ENCODE measurements at regions not wholly inside any gene's neighbourhood (a gene's known extent, or its start where the extent isn't known, plus 50 kb on each side); places are given as distances from the start of the nearest gene placed in this dataset.

DNA sequence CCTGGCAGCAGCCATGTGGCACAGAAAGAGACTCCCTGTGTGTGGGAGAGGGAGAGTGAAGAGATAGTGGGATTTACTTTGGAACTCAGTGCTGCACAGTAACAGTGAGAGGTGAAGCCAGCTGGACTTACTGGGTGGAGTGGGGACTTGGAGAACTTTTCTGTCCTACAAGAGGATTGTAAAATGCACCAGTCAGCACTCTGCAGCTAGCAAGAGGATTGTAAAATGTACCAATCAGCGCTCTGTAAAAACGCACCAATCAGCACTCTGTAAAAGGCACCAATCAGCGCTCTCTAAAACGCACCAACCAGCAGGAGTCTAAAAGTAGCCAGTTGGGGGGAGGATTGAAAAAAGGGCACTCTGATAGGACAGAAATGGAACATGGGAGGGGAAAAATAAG lies 688.8 kb upstream of the ALCAM start:
- TF ChIP-seq, protein P1, sequence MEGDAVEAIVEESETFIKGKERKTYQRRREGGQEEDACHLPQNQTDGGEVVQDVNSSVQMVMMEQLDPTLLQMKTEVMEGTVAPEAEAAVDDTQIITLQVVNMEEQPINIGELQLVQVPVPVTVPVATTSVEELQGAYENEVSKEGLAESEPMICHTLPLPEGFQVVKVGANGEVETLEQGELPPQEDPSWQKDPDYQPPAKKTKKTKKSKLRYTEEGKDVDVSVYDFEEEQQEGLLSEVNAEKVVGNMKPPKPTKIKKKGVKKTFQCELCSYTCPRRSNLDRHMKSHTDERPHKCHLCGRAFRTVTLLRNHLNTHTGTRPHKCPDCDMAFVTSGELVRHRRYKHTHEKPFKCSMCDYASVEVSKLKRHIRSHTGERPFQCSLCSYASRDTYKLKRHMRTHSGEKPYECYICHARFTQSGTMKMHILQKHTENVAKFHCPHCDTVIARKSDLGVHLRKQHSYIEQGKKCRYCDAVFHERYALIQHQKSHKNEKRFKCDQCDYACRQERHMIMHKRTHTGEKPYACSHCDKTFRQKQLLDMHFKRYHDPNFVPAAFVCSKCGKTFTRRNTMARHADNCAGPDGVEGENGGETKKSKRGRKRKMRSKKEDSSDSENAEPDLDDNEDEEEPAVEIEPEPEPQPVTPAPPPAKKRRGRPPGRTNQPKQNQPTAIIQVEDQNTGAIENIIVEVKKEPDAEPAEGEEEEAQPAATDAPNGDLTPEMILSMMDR (IDR thresholded peaks at IDR 0.05; ENCODE audit: insufficient read depth, low read length), result no peak
- no peak for TF ChIP-seq REST (IDR thresholded peaks at IDR 0.05; ENCODE audit: insufficient replicate concordance, low read depth)

Measured in HL-60 (cell line).